Adrenal gland (tissue), 5 donors: ENCODE measurements at regions not wholly inside any gene's neighbourhood (a gene's known extent, or its start where the extent isn't known, plus 50 kb on each side); places are given as distances from the start of the nearest gene placed in this dataset.

Experiments
- CTCF ChIP-seq, 6 experiments: fragments of 450-650 bp in 4 of 6; fragments of 200-600 bp in 2 of 6; sonication (generic) in 1 of 6; IDR thresholded peaks; 1 replicate in 5 of 6; 2 replicates in 1 of 6; pipeline versions ENCODE4 v1.5.1 to v1.8.0; 2016 to 2021; ENCODE audit warnings: antibody characterized with exemption in 6 of 6, mild to moderate bottlenecking in 2 of 6, moderate library complexity in 1 of 6
- POLR2A ChIP-seq, 2 donors: fragments of 450-650 bp; IDR thresholded peaks; one replicate each; pipeline ENCODE4 v1.6.1; 2017; ENCODE audit warnings: antibody characterized with exemption in 2 of 2, mild to moderate bottlenecking in 2 of 2, moderate library complexity in 1 of 2
- donor health status: DM: no; HTN: no; CAD: no.

GRCh38 chr21:25503981-25504380 is 103.3 kb downstream of the MRPL39 start:
- TF ChIP-seq CTCF (IDR thresholded peaks at IDR 0.05) (no peak), POLR2A (IDR thresholded peaks at IDR 0.05) (no peak)
